ENCODE measurements at regions not wholly inside any gene's neighbourhood (a gene's known extent, or its start where the extent isn't known, plus 50 kb on each side); places are given as distances from the start of the nearest gene placed in this dataset.

GRCh38 chr14:89065879-89066278 is 241.4 kb downstream of the TTC8 start:
- BruUV-seq (replicated peaks), result no TSS peak
- no peaks in the 10 kb centered on the region for H3K79me2 ChIP-seq (ENCODE audit: insufficient read depth, low read depth, low read length)
- H2AFZ ChIP-seq (ENCODE audit: low read length), result no peak overlapping the region
- no peaks in the 10 kb centered on the region for H3K36me3 ChIP-seq (ENCODE audit: insufficient read depth, low read length)
- H3K4me1 ChIP-seq (ENCODE audit: insufficient read depth, low read length, poor library complexity, severe bottlenecking), result no peaks in the 10 kb centered on the region
- intact Hi-C loops (cut with micrococcal nuclease; ENCODE audit: unreplicated experiment), result no loop called here
- no peak overlapping the region for H3K4me3 ChIP-seq (ENCODE audit: low read depth, low read length, poor library complexity, severe bottlenecking)
- H3K9me2 ChIP-seq (ENCODE audit: insufficient read depth, low read length), result no peaks in the 10 kb centered on the region
- POLR2A ChIA-PET, result interaction anchor here (1.1 kb wide), 1 partner anchor 15 kb away, joined by 3 read pairs; no protein-coding TSS in a partner anchor
- TF ChIP-seq CTCF (conservative IDR thresholded peaks at IDR 0.05; ENCODE audit: low read length) (no peak), EZH2phosphoT487 (IDR thresholded peaks at IDR 0.05; ENCODE audit: borderline replicate concordance, low read depth, low read length) (no peak)
- H3K27ac ChIP-seq (ENCODE audit: low read depth, low read length, poor library complexity, severe bottlenecking), result no peak overlapping the region
- no peaks in the 10 kb centered on the region for H4K20me1 ChIP-seq (ENCODE audit: insufficient read depth, low read length)
- no peak overlapping the region for H3K4me2 ChIP-seq (ENCODE audit: low read length)
- CTCF ChIA-PET (ENCODE audit: unreplicated experiment), result no interaction called here
- no peak for DNase-seq (ENCODE audit: low spot score)
- H3K9me3 ChIP-seq (ENCODE audit: low read length), result no peaks in the 10 kb centered on the region

GRCh38 chr14:89067293-89067972 is 243.0 kb downstream of the TTC8 start:
- no peaks in the 10 kb centered on the region for H4K20me1 ChIP-seq (ENCODE audit: insufficient read depth, low read length)
- H3K9me3 ChIP-seq (ENCODE audit: low read length), result no peaks in the 10 kb centered on the region
- no peaks in the 10 kb centered on the region for H3K9me2 ChIP-seq (ENCODE audit: insufficient read depth, low read length)
- TF ChIP-seq CTCF (conservative IDR thresholded peaks at IDR 0.05; ENCODE audit: low read length) (no peak), EZH2phosphoT487 (IDR thresholded peaks at IDR 0.05; ENCODE audit: borderline replicate concordance, low read depth, low read length) (no peak)
- no peak for DNase-seq (ENCODE audit: low spot score)
- H3K36me3 ChIP-seq (ENCODE audit: insufficient read depth, low read length), result no peaks in the 10 kb centered on the region
- ChIA-PET POLR2A (interaction anchor here (1.1 kb wide), 1 partner anchor 17 kb away, joined by 3 read pairs; no protein-coding TSS in a partner anchor), CTCF (ENCODE audit: unreplicated experiment) (no interaction called here)
- H2AFZ ChIP-seq (ENCODE audit: low read length), result no peak overlapping the region
- no peaks in the 10 kb centered on the region for H3K4me1 ChIP-seq (ENCODE audit: insufficient read depth, low read length, poor library complexity, severe bottlenecking)
- no peak overlapping the region for H3K4me3 ChIP-seq (ENCODE audit: low read depth, low read length, poor library complexity, severe bottlenecking)
- no TSS peak for BruUV-seq (replicated peaks)
- H3K4me2 ChIP-seq (ENCODE audit: low read length), result no peak overlapping the region
- intact Hi-C loops (cut with micrococcal nuclease; ENCODE audit: unreplicated experiment), result no loop called here
- H3K79me2 ChIP-seq (ENCODE audit: insufficient read depth, low read depth, low read length), result no peaks in the 10 kb centered on the region
- H3K27ac ChIP-seq (ENCODE audit: low read depth, low read length, poor library complexity, severe bottlenecking), result no peak overlapping the region

- no peak for TF ChIP-seq EZH2phosphoT487 (IDR thresholded peaks at IDR 0.05; ENCODE audit: borderline replicate concordance, low read depth, low read length)
- TF ChIP-seq CTCF (conservative IDR thresholded peaks at IDR 0.05; ENCODE audit: low read length), result no peak
- Histone ChIP-seq H3K4me1 (ENCODE audit: insufficient read depth, low read length, poor library complexity, severe bottlenecking) (no peaks in the 10 kb centered on the region), H3K79me2 (ENCODE audit: insufficient read depth, low read depth, low read length) (no peaks in the 10 kb centered on the region), H3K9me2 (ENCODE audit: insufficient read depth, low read length) (no peaks in the 10 kb centered on the region), H3K27ac (ENCODE audit: low read depth, low read length, poor library complexity, severe bottlenecking) (no peak overlapping the region), H3K36me3 (ENCODE audit: insufficient read depth, low read length) (no peaks in the 10 kb centered on the region), H4K20me1 (ENCODE audit: insufficient read depth, low read length) (no peaks in the 10 kb centered on the region), H3K9me3 (ENCODE audit: low read length) (no peaks in the 10 kb centered on the region), H3K4me3 (ENCODE audit: low read depth, low read length, poor library complexity, severe bottlenecking) (no peak overlapping the region), H2AFZ (ENCODE audit: low read length) (no peak overlapping the region), H3K4me2 (ENCODE audit: low read length) (no peak overlapping the region)
- intact Hi-C loops (cut with micrococcal nuclease; ENCODE audit: unreplicated experiment), result no loop called here
- BruUV-seq (replicated peaks), result no TSS peak
- CTCF ChIA-PET (ENCODE audit: unreplicated experiment), result no interaction called here
- DNase-seq (ENCODE audit: low spot score), result no peak
- POLR2A ChIA-PET, result no interaction called here
Measured at GRCh38 chr14:89078021-89078795, 253.8 kb downstream of the TTC8 start.
